CD4-positive, alpha-beta T cell treated with Interleukin-15 for 4 hours (primary cell): ENCODE measurements at regions not wholly inside any gene's neighbourhood (a gene's known extent, or its start where the extent isn't known, plus 50 kb on each side); places are given as distances from the start of the nearest gene placed in this dataset.
"Not testable (repeated sequence)": the region's sequence is repeated elsewhere in the genome, so short reads cannot be mapped to it uniquely, and the experiment has no call there.

Experiments
- DNase-seq: peaks from one replicate; pipeline ENCODE4 v3.0.0-alpha.2; 2020; ENCODE audit warnings: low spot score

DNA sequence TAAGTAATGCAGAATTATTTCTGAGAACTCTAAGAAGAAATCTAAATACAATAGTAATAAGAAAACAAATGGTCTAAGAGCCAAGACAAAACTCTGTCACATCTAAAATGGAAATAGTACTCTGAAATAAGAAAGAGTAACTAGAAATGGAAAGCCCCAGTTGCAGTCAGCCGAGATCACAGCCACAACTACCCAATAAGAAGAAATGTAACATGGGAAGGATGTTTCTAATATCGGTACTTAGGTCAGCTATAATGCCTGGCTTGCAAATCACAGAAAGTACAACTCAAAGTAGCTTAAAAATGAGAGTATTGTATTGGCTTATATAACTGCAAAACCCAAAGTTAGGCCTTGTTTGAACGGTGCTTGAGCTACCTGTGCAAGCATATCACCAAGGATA, 58.6 kb upstream of the USP25 start:
- no peak for DNase-seq

DNA sequence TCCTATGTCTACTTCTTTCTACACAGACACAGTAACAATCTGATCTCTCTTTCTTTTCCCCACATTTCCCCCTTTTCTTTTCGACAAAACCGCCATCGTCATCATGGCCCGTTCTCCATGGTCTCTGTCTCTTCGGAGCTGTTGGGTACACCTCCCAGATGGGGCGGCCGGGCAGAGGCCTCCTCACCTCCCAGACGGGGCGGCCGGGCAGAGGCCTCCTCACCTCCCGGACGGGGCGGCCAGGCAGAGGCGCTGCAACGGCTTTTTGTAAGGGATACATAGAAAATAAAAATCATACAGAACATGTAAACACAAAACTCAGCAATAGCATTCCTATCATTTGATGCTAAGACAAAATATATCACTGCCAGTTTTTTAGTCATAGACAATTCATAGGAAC, 57.2 kb upstream of the USP25 start:
- DNase-seq: not testable (repeated sequence)

- DNase-seq: no peak
These were observed 52.8 kb upstream of the USP25 start for GRCh38 chr21:15676935-15677334.

GRCh38 chr21:15679630-15680029, 50.2 kb upstream of the USP25 start:
- no peak for DNase-seq
